Activated CD4-positive, alpha-beta memory T cell treated with anti-CD3 and anti-CD28 coated beads for 36 hours (primary cell): ENCODE measurements at regions not wholly inside any gene's neighbourhood (a gene's known extent, or its start where the extent isn't known, plus 50 kb on each side); places are given as distances from the start of the nearest gene placed in this dataset.

Experiments used
- CTCF ChIA-PET: fragments of 350-600 bp; sonication (Branson Sonifier 250); formaldehyde crosslinking; loops from one replicate; lab custom pipeline; 2021; ENCODE audit warnings: antibody characterized with exemption, inconsistent platforms; lab: Charles Lee
- POLR2A ChIA-PET: fragments of 350-600 bp; sonication (Branson Sonifier 250); formaldehyde crosslinking; loops from one replicate; lab custom pipeline; 2021; ENCODE audit warnings: antibody characterized with exemption; lab: Charles Lee
- DNase-seq: peaks from one replicate; pipeline ENCODE4 v3.0.0-alpha.2; 2020
- H3K27ac Mint-ChIP-seq: one replicate; pipeline ENCODE4 v1.8.0; 2021; ENCODE audit warnings: mixed read lengths
- H3K27me3 Mint-ChIP-seq: one replicate; pipeline ENCODE4 v1.8.0; 2021; ENCODE audit warnings: mixed read lengths
- H3K36me3 Mint-ChIP-seq: one replicate; pipeline ENCODE4 v1.8.0; 2021; ENCODE audit warnings: mixed read lengths
- H3K4me1 Mint-ChIP-seq: one replicate; pipeline ENCODE4 v1.8.0; 2021; ENCODE audit warnings: low read depth, mixed read lengths
- H3K4me3 Mint-ChIP-seq: one replicate; pipeline ENCODE4 v1.8.0; 2021; ENCODE audit warnings: mild to moderate bottlenecking, mixed read lengths
- H3K9me3 Mint-ChIP-seq: one replicate; pipeline ENCODE4 v1.8.0; 2021; ENCODE audit warnings: mixed read lengths
- intact Hi-C: fragments of 100-400 bp; cut with micrococcal nuclease; formaldehyde crosslinking; loops from one replicate; pipeline ENCODE4 v1.15.1; 2023

- peaks cover 14% of the 10 kb centered on the region for H3K9me3 Mint-ChIP-seq
- no peak overlapping the region for H3K4me3 Mint-ChIP-seq
- peaks cover 13% of the 10 kb centered on the region for H3K36me3 Mint-ChIP-seq
- H3K27ac Mint-ChIP-seq: no peak overlapping the region
- peaks cover 10% of the 10 kb centered on the region for H3K27me3 Mint-ChIP-seq
- ChIA-PET POLR2A (no interaction called here), CTCF (no interaction called here)
- DNase-seq: no peak
- intact Hi-C loops: no loop called here
- no peaks in the 10 kb centered on the region for H3K4me1 Mint-ChIP-seq
Observed at GRCh38 chr21:34260277-34261008, 103.4 kb upstream of the KCNE2 start.

GRCh38 chr21:34261841-34262468 is 101.9 kb upstream of the KCNE2 start:
- no peaks in the 10 kb centered on the region for H3K4me1 Mint-ChIP-seq
- H3K36me3 Mint-ChIP-seq: peaks cover 12% of the 10 kb centered on the region
- no peak overlapping the region for H3K27ac Mint-ChIP-seq
- H3K9me3 Mint-ChIP-seq: peaks cover 11% of the 10 kb centered on the region
- ChIA-PET CTCF (no interaction called here), POLR2A (no interaction called here)
- DNase-seq: no peak
- intact Hi-C loops: no loop called here
- no peak overlapping the region for H3K4me3 Mint-ChIP-seq
- H3K27me3 Mint-ChIP-seq: peaks cover 8% of the 10 kb centered on the region

GRCh38 chr21:34262469-34262845 is 101.3 kb upstream of the KCNE2 start:
- CTCF ChIA-PET: no interaction called here
- Mint-ChIP-seq H3K4me3 (no peak overlapping the region), H3K27me3 (peaks cover 3% of the 10 kb centered on the region), H3K9me3 (peaks cover 11% of the 10 kb centered on the region), H3K36me3 (peaks cover 12% of the 10 kb centered on the region), H3K4me1 (no peaks in the 10 kb centered on the region), H3K27ac (no peak overlapping the region)
- POLR2A ChIA-PET: no interaction called here
- intact Hi-C loops: no loop called here
- DNase-seq: no peak

GRCh38 chr21:34263629-34264028 is 100.2 kb upstream of the KCNE2 start:
- no peak for DNase-seq
- H3K4me1 Mint-ChIP-seq: no peaks in the 10 kb centered on the region
- ChIA-PET CTCF (interaction anchor here (1.4 kb wide), 1 partner anchor 84 kb away, joined by 4 read pairs; no protein-coding TSS in a partner anchor), POLR2A (no interaction called here)
- H3K27ac Mint-ChIP-seq: no peak overlapping the region
- H3K27me3 Mint-ChIP-seq: no peaks in the 10 kb centered on the region
- intact Hi-C loops: no loop called here
- peaks cover 11% of the 10 kb centered on the region for H3K9me3 Mint-ChIP-seq
- no peak overlapping the region for H3K4me3 Mint-ChIP-seq
- peaks cover 12% of the 10 kb centered on the region for H3K36me3 Mint-ChIP-seq

- peaks cover 12% of the 10 kb centered on the region for H3K36me3 Mint-ChIP-seq
- H3K9me3 Mint-ChIP-seq: peaks cover 11% of the 10 kb centered on the region
- no peak overlapping the region for H3K4me3 Mint-ChIP-seq
- no peak for DNase-seq
- POLR2A ChIA-PET: no interaction called here
- no peaks in the 10 kb centered on the region for H3K27me3 Mint-ChIP-seq
- no peaks in the 10 kb centered on the region for H3K4me1 Mint-ChIP-seq
- CTCF ChIA-PET: interaction anchor here (1.2 kb wide), 1 partner anchor 82 kb away, joined by 3 read pairs; no protein-coding TSS in a partner anchor
- no peak overlapping the region for H3K27ac Mint-ChIP-seq
- intact Hi-C loops: no loop called here
Observed at GRCh38 chr21:34266351-34266750, 97.5 kb upstream of the KCNE2 start.

- ChIA-PET CTCF (interaction anchor here (1.6 kb wide), 1 partner anchor 79 kb away, joined by 4 read pairs; no protein-coding TSS in a partner anchor), POLR2A (no interaction called here)
- intact Hi-C loops: no loop called here
- peaks cover 5% of the 10 kb centered on the region for H3K36me3 Mint-ChIP-seq
- H3K4me1 Mint-ChIP-seq: no peaks in the 10 kb centered on the region
- H3K4me3 Mint-ChIP-seq: no peak overlapping the region
- no peak overlapping the region for H3K27ac Mint-ChIP-seq
- peaks cover 5% of the 10 kb centered on the region for H3K9me3 Mint-ChIP-seq
- peaks cover 1% of the 10 kb centered on the region for H3K27me3 Mint-ChIP-seq
- no peak for DNase-seq
Observed at GRCh38 chr21:34268493-34268892, 95.3 kb upstream of the KCNE2 start.

GRCh38 chr21:34270411-34270810 is 93.4 kb upstream of the KCNE2 start:
- ChIA-PET CTCF (interaction anchor here (1.0 kb wide), 1 partner anchor 346 kb away, joined by 3 read pairs; no protein-coding TSS in a partner anchor), POLR2A (no interaction called here)
- no peak overlapping the region for H3K4me3 Mint-ChIP-seq

GRCh38 chr21:34271189-34271851 is 92.5 kb upstream of the KCNE2 start:
- ChIA-PET CTCF (no interaction called here), POLR2A (no interaction called here)
- Mint-ChIP-seq H3K4me1 (no peaks in the 10 kb centered on the region), H3K9me3 (no peaks in the 10 kb centered on the region), H3K36me3 (no peaks in the 10 kb centered on the region), H3K27me3 (peaks cover 5% of the 10 kb centered on the region), H3K4me3 (no peak overlapping the region), H3K27ac (no peak overlapping the region)
- intact Hi-C loops: no loop called here
- DNase-seq: no peak

More at GRCh38 chr21:34270411-34270810, 93.4 kb upstream of the KCNE2 start:
- intact Hi-C loops: no loop called here
- H3K27me3 Mint-ChIP-seq: peaks cover 5% of the 10 kb centered on the region
- no peak for DNase-seq
- no peaks in the 10 kb centered on the region for H3K9me3 Mint-ChIP-seq
- no peak overlapping the region for H3K27ac Mint-ChIP-seq
- no peaks in the 10 kb centered on the region for H3K4me1 Mint-ChIP-seq
- H3K36me3 Mint-ChIP-seq: no peaks in the 10 kb centered on the region

GRCh38 chr21:34272321-34272720 is 91.5 kb upstream of the KCNE2 start:
- DNase-seq: no peak
- H3K4me1 Mint-ChIP-seq: peaks cover 9% of the 10 kb centered on the region
- H3K36me3 Mint-ChIP-seq: no peaks in the 10 kb centered on the region
- peaks cover 10% of the 10 kb centered on the region for H3K27me3 Mint-ChIP-seq
- intact Hi-C loops: no loop called here
- CTCF ChIA-PET: interaction anchor here (1.4 kb wide), 1 partner anchor 348 kb away, joined by 3 read pairs; no protein-coding TSS in a partner anchor
- no peak overlapping the region for H3K4me3 Mint-ChIP-seq
- no peaks in the 10 kb centered on the region for H3K9me3 Mint-ChIP-seq
- POLR2A ChIA-PET: no interaction called here
- no peak overlapping the region for H3K27ac Mint-ChIP-seq

- POLR2A ChIA-PET: no interaction called here
- Mint-ChIP-seq H3K4me3 (no peak overlapping the region), H3K4me1 (peaks cover 9% of the 10 kb centered on the region), H3K27ac (no peak overlapping the region), H3K27me3 (peaks cover 14% of the 10 kb centered on the region), H3K36me3 (no peaks in the 10 kb centered on the region), H3K9me3 (no peaks in the 10 kb centered on the region)
- DNase-seq: no peak
- CTCF ChIA-PET: interaction anchor here (1.1 to 1.3 kb wide), 2 partner anchors 72 to 350 kb away, joined by 3 read pairs; no protein-coding TSS in a partner anchor
- intact Hi-C loops: no loop called here
Observed at GRCh38 chr21:34274001-34274400, 89.8 kb upstream of the KCNE2 start.

- POLR2A ChIA-PET: no interaction called here
Observed at GRCh38 chr21:34276711-34277425, 86.9 kb upstream of the KCNE2 start.

More at GRCh38 chr21:34276711-34277425, 86.9 kb upstream of the KCNE2 start:
- peaks cover 9% of the 10 kb centered on the region for H3K4me1 Mint-ChIP-seq
- H3K4me3 Mint-ChIP-seq: no peak overlapping the region
- intact Hi-C loops: loop anchor here (1.0 kb wide), 1 partner anchor 302 kb away; no protein-coding TSS in a partner anchor
- no peaks in the 10 kb centered on the region for H3K9me3 Mint-ChIP-seq
- peak overlapping the region; percentile 63 for H3K27ac Mint-ChIP-seq
- CTCF ChIA-PET: no interaction called here
- no peaks in the 10 kb centered on the region for H3K36me3 Mint-ChIP-seq
- H3K27me3 Mint-ChIP-seq: peaks cover 14% of the 10 kb centered on the region
- DNase-seq: peak; percentile 73
